ENCODE measurements at regions not wholly inside any gene's neighbourhood (a gene's known extent, or its start where the extent isn't known, plus 50 kb on each side); places are given as distances from the start of the nearest gene placed in this dataset.

GRCh38 chr3:69607466-69608305 is 131.6 kb upstream of the MITF start:
- Histone ChIP-seq H3K79me2 (ENCODE audit: insufficient read depth, low read length) (no peaks in the 10 kb centered on the region), H3K4me1 (ENCODE audit: control insufficient read depth in 1 of 2, insufficient read depth in 2 of 2, low read length in 2 of 2) (no peaks in the 10 kb centered on the region), H3K27me3 (ENCODE audit: control insufficient read depth in 2 of 2, insufficient read depth in 2 of 2, low read length in 2 of 2) (peaks cover 0 to 4% of the 10 kb centered on the region in 2 donors), H4K20me1 (ENCODE audit: insufficient read depth, low read length) (no peaks in the 10 kb centered on the region), H2AFZ (ENCODE audit: insufficient read depth, low read depth, low read length, poor library complexity, severe bottlenecking) (no peak overlapping the region), H3K4me3 (replicated peaks in 1 of 3; ENCODE audit: low read depth in 2 of 3, low read length in 3 of 3) (no peak overlapping the region), H3K9me3 (replicated peaks in 1 of 2; ENCODE audit: control insufficient read depth in 1 of 2, insufficient read depth in 1 of 2, low read length in 2 of 2) (peaks cover 9 to 15% of the 10 kb centered on the region in 2 donors), H3K9ac (ENCODE audit: insufficient read depth, low read length, poor library complexity, severe bottlenecking) (no peak overlapping the region), H3K36me3 (replicated peaks in 1 of 2; ENCODE audit: control insufficient read depth in 1 of 2, insufficient read depth in 2 of 2, low read length in 2 of 2) (no peaks in the 10 kb centered on the region), H3K27ac (ENCODE audit: low read depth in 1 of 2, low read length in 2 of 2) (no peak overlapping the region), H3K4me2 (replicated peaks; ENCODE audit: extremely low read depth, low read length, poor library complexity, severe bottlenecking) (no peak overlapping the region)
- Mint-ChIP-seq H3K27ac (no peak overlapping the region), H3K9me3 (peaks cover 15 to 33% (median 23%) of the 10 kb centered on the region in 7 donors), H3K36me3 (peaks cover 0 to 3% of the 10 kb centered on the region in 2 donors), H3K27me3 (ENCODE audit: low read depth in 3 of 3) (peaks cover 2 to 4% (median 3%) of the 10 kb centered on the region in 3 donors), H3K4me1 (peaks cover 6% of the 10 kb centered on the region), H3K4me3 (no peak overlapping the region)
- WGBS (ENCODE audit: insufficient coverage) = 79% methylated on average over 2 of the region's 4 CpGs
- intact Hi-C loops (cut with micrococcal nuclease) = no loop called here
- no peak for DNase-seq
- TF ChIP-seq, protein P1, sequence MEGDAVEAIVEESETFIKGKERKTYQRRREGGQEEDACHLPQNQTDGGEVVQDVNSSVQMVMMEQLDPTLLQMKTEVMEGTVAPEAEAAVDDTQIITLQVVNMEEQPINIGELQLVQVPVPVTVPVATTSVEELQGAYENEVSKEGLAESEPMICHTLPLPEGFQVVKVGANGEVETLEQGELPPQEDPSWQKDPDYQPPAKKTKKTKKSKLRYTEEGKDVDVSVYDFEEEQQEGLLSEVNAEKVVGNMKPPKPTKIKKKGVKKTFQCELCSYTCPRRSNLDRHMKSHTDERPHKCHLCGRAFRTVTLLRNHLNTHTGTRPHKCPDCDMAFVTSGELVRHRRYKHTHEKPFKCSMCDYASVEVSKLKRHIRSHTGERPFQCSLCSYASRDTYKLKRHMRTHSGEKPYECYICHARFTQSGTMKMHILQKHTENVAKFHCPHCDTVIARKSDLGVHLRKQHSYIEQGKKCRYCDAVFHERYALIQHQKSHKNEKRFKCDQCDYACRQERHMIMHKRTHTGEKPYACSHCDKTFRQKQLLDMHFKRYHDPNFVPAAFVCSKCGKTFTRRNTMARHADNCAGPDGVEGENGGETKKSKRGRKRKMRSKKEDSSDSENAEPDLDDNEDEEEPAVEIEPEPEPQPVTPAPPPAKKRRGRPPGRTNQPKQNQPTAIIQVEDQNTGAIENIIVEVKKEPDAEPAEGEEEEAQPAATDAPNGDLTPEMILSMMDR (IDR thresholded peaks at IDR 0.05) = no peak

DNA sequence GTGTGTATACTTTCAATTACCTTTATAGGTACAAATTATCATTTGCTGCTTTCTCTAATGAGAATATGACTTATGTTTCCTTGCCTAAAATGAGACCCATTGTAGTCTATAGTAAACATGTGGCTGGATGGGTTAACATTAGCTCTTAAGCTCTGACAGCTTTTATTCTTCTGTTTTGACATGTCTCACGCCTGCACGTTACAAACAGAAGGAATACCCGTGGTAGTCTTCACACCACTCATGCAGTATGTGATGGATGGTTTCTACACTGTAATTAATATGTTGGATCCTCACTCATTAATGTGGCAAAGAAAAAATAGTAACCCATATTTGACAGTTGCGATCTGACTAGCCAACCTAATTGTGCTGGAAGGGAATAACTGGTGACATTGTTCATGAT is 133.4 kb upstream of the MITF start:
- Histone ChIP-seq H3K79me2 (ENCODE audit: insufficient read depth, low read length) (no peaks in the 10 kb centered on the region), H3K4me1 (ENCODE audit: control insufficient read depth in 1 of 2, insufficient read depth in 2 of 2, low read length in 2 of 2) (no peaks in the 10 kb centered on the region), H3K9me3 (replicated peaks in 1 of 2; ENCODE audit: control insufficient read depth in 1 of 2, insufficient read depth in 1 of 2, low read length in 2 of 2) (peaks cover 9 to 15% of the 10 kb centered on the region in 2 donors), H3K27me3 (ENCODE audit: control insufficient read depth in 2 of 2, insufficient read depth in 2 of 2, low read length in 2 of 2) (peaks cover 0 to 4% of the 10 kb centered on the region in 2 donors), H3K4me2 (replicated peaks; ENCODE audit: extremely low read depth, low read length, poor library complexity, severe bottlenecking) (no peak overlapping the region), H3K9ac (ENCODE audit: insufficient read depth, low read length, poor library complexity, severe bottlenecking) (no peak overlapping the region), H3K4me3 (replicated peaks in 1 of 3; ENCODE audit: low read depth in 2 of 3, low read length in 3 of 3) (no peak overlapping the region), H4K20me1 (ENCODE audit: insufficient read depth, low read length) (no peaks in the 10 kb centered on the region), H3K27ac (ENCODE audit: low read depth in 1 of 2, low read length in 2 of 2) (no peak overlapping the region), H2AFZ (ENCODE audit: insufficient read depth, low read depth, low read length, poor library complexity, severe bottlenecking) (no peak overlapping the region), H3K36me3 (replicated peaks in 1 of 2; ENCODE audit: control insufficient read depth in 1 of 2, insufficient read depth in 2 of 2, low read length in 2 of 2) (no peaks in the 10 kb centered on the region)
- Mint-ChIP-seq H3K9me3 (peaks cover 14 to 28% (median 20%) of the 10 kb centered on the region in 7 donors), H3K27me3 (ENCODE audit: low read depth in 3 of 3) (peaks cover 2 to 4% (median 3%) of the 10 kb centered on the region in 3 donors), H3K36me3 (peaks cover 0 to 3% of the 10 kb centered on the region in 2 donors), H3K4me3 (no peak overlapping the region), H3K4me1 (peaks cover 6% of the 10 kb centered on the region), H3K27ac (no peak overlapping the region)
- no CpG with 5 or more reads among the region's 4 CpGs for WGBS (ENCODE audit: insufficient coverage)
- DNase-seq = no peak
- TF ChIP-seq, protein P1 (IDR thresholded peaks at IDR 0.05) = no peak
- intact Hi-C loops (cut with micrococcal nuclease) = no loop called here

Data from CD14-positive monocyte (primary cell).